HEK293 (cell line): ENCODE measurements at regions not wholly inside any gene's neighbourhood (a gene's known extent, or its start where the extent isn't known, plus 50 kb on each side); places are given as distances from the start of the nearest gene placed in this dataset.

Source experiments
- CTCF ChIP-seq: fragments of 450-650 bp; formaldehyde crosslinking; IDR thresholded peaks from 2 replicates; pipeline ENCODE4 v1.5.1; 2016; ENCODE audit warnings: missing biosample characterization, missing genetic modification characterization
- PRDM1 ChIP-seq: fragments of 450-650 bp; formaldehyde crosslinking; IDR thresholded peaks from 2 replicates; pipeline ENCODE4; 2016; ENCODE audit warnings: missing biosample characterization, missing genetic modification characterization
- PRDM10 ChIP-seq: fragments of 450-650 bp; formaldehyde crosslinking; IDR thresholded peaks from 2 replicates; pipeline ENCODE4 v1.5.1; 2016; ENCODE audit warnings: missing biosample characterization, missing genetic modification characterization
- REST ChIP-seq: fragments of 450-650 bp; formaldehyde crosslinking; IDR thresholded peaks from 2 replicates; pipeline ENCODE4 v1.5.1; 2016; ENCODE audit warnings: missing biosample characterization, missing genetic modification characterization
- SP2 ChIP-seq: fragments of 450-650 bp; formaldehyde crosslinking; IDR thresholded peaks from 2 replicates; pipeline ENCODE4 v1.5.1; 2016; ENCODE audit warnings: missing biosample characterization, missing genetic modification characterization
- TCF7L2 ChIP-seq: IDR thresholded peaks from 2 replicates; pipeline ENCODE4 v1.6.1; 2011; ENCODE audit warnings: low read depth, mild to moderate bottlenecking, inconsistent platforms, low read length, moderate library complexity, borderline replicate concordance
- ZNF354C ChIP-seq: fragments of 450-650 bp; formaldehyde crosslinking; IDR thresholded peaks from 2 replicates; pipeline ENCODE4 v1.5.1; 2016; ENCODE audit warnings: missing biosample characterization, missing genetic modification characterization, low read depth, borderline replicate concordance
- ZNF530 ChIP-seq: fragments of 450-650 bp; formaldehyde crosslinking; IDR thresholded peaks from 2 replicates; pipeline ENCODE4 v1.5.1; 2016; ENCODE audit warnings: low read depth, missing biosample characterization, missing genetic modification characterization
- ZSCAN18 ChIP-seq: fragments of 450-650 bp; formaldehyde crosslinking; IDR thresholded peaks from 2 replicates; pipeline ENCODE4 v1.5.1; 2016; ENCODE audit warnings: missing biosample characterization, missing genetic modification characterization

- TF ChIP-seq TCF7L2 (no peak), ZNF530 (tag by site-specific recombination) (no peak), REST (no peak), PRDM10 (tag by site-specific recombination) (no peak), SP2 (tag by site-specific recombination) (no peak), CTCF (tag by site-specific recombination) (no peak), ZSCAN18 (no peak), PRDM1 (tag by site-specific recombination) (no peak), ZNF354C (tag by site-specific recombination) (no peak)
These were observed 577.3 kb upstream of the TLE4 start for GRCh38 chr9:78994471-78994870.
